OCI-LY3 (cell line): ENCODE measurements at regions not wholly inside any gene's neighbourhood (a gene's known extent, or its start where the extent isn't known, plus 50 kb on each side); places are given as distances from the start of the nearest gene placed in this dataset.

Source experiments
- EZH2phosphoT487 ChIP-seq: fragments of 200-600 bp; shearing (Covaris generic); IDR thresholded peaks from 2 replicates; pipeline ENCODE4 v1.6.1; 2018; ENCODE audit warnings: antibody characterized with exemption, mixed run types, low read depth
- TF ChIP-seq, protein P1 (sequence below): fragments of 200-600, 300-600 bp; sonication (generic); IDR thresholded peaks from 2 replicates; pipeline ENCODE4 v1.5.1; 2014; ENCODE audit warnings: antibody characterized with exemption, low read length, low read depth

DNA sequence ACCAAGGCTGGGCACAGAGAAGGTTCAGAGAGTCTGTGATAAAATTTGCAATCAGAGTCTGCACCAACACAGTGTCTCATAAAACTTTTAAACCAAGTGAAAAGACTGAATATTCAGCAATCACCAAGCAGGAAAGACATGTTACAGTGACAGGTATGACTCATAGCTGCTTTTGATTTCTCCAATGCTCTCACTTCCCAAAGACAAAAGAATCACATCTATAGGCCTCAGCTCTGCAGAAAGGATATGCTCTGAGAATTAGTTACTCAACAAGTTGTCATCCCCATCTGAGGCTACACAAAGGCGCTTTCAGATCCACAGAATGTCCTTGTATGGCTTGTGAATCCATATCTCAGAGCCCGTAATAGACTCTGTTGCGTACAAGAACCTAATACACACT is 92.5 kb downstream of the KCNF1 start:
- TF ChIP-seq, protein P1, sequence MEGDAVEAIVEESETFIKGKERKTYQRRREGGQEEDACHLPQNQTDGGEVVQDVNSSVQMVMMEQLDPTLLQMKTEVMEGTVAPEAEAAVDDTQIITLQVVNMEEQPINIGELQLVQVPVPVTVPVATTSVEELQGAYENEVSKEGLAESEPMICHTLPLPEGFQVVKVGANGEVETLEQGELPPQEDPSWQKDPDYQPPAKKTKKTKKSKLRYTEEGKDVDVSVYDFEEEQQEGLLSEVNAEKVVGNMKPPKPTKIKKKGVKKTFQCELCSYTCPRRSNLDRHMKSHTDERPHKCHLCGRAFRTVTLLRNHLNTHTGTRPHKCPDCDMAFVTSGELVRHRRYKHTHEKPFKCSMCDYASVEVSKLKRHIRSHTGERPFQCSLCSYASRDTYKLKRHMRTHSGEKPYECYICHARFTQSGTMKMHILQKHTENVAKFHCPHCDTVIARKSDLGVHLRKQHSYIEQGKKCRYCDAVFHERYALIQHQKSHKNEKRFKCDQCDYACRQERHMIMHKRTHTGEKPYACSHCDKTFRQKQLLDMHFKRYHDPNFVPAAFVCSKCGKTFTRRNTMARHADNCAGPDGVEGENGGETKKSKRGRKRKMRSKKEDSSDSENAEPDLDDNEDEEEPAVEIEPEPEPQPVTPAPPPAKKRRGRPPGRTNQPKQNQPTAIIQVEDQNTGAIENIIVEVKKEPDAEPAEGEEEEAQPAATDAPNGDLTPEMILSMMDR, result no peak
- TF ChIP-seq EZH2phosphoT487, result no peak
